Caco-2 (cell line): ENCODE measurements at regions not wholly inside any gene's neighbourhood (a gene's known extent, or its start where the extent isn't known, plus 50 kb on each side); places are given as distances from the start of the nearest gene placed in this dataset.

Experiments
- BruUV-seq: library from RNA; stranded (reverse); fragments of 400-500 nt; replicated peaks from 2 replicates; lab custom pipeline; 2021; lab: Mats Ljungman, UMichigan
- CTCF ChIA-PET: fragments of 300-600 bp; sonication (Branson Sonifier 250); formaldehyde crosslinking; loops from one replicate; lab custom pipeline; 2022; ENCODE audit warnings: antibody characterized with exemption; lab: Charles Lee
- POLR2A ChIA-PET: fragments of 300-600 bp; sonication (Branson Sonifier 250); formaldehyde crosslinking; loops from one replicate; lab custom pipeline; 2022; ENCODE audit warnings: antibody characterized with exemption; lab: Charles Lee
- DNase-seq, 2 experiments: peaks; one replicate each; pipeline versions ENCODE4 v3.0.0 to v3.0.0-alpha.2; 2020 to 2022
- H3K27me3 ChIP-seq: replicated peaks from 2 replicates; pipeline ENCODE4 v1.6.0; 2011; ENCODE audit warnings: low read length; ENCODE audit not compliant: control insufficient read depth, insufficient read depth
- H3K36me3 ChIP-seq: 2 replicates; pipeline ENCODE4 v1.5.1; 2011; ENCODE audit warnings: low read length; ENCODE audit not compliant: control insufficient read depth, insufficient read depth
- H3K4me1 ChIP-seq: fragments of 250-450 bp; sonication (Bioruptor Pico); 2 replicates; pipeline ENCODE4 v1.5.1; 2020; ENCODE audit warnings: mild to moderate bottlenecking
- H3K4me3 ChIP-seq: 2 replicates; pipeline ENCODE4 v1.5.1; 2011; ENCODE audit warnings: low read depth, mild to moderate bottlenecking, control low read depth, low read length
- H3K9me3 ChIP-seq: fragments of 250-450 bp; sonication (Bioruptor Pico); 2 replicates; pipeline ENCODE4 v1.5.1; 2020; ENCODE audit warnings: mild to moderate bottlenecking, moderate library complexity
- H3K27ac Mint-ChIP-seq: one replicate; pipeline ENCODE4 v1.8.0; 2022; ENCODE audit warnings: mixed read lengths; ENCODE audit not compliant: unreplicated experiment
- H3K27me3 Mint-ChIP-seq: one replicate; pipeline ENCODE4 v1.8.0; 2022; ENCODE audit warnings: mixed read lengths; ENCODE audit not compliant: insufficient read depth, unreplicated experiment
- H3K36me3 Mint-ChIP-seq: one replicate; pipeline ENCODE4 v1.8.0; 2022; ENCODE audit warnings: mild to moderate bottlenecking, mixed read lengths; ENCODE audit not compliant: insufficient read depth, unreplicated experiment
- H3K4me1 Mint-ChIP-seq: one replicate; pipeline ENCODE4 v1.8.0; 2022; ENCODE audit warnings: low read depth, mixed read lengths; ENCODE audit not compliant: unreplicated experiment
- H3K4me3 Mint-ChIP-seq: one replicate; pipeline ENCODE4 v1.8.0; 2022; ENCODE audit warnings: mild to moderate bottlenecking, moderate library complexity, mixed read lengths; ENCODE audit not compliant: unreplicated experiment
- H3K9me3 Mint-ChIP-seq: one replicate; pipeline ENCODE4 v1.8.0; 2022; ENCODE audit warnings: mixed read lengths; ENCODE audit not compliant: unreplicated experiment
- intact Hi-C: fragments of 100-400 bp; cut with micrococcal nuclease; formaldehyde crosslinking; loops from one replicate; pipeline ENCODE4 v1.10.0; 2022; ENCODE audit not compliant: unreplicated experiment
- TF ChIP-seq, protein P1 (sequence below), 2 experiments: fragments of 200-600 bp in 1 of 2; IDR thresholded peaks; 1 replicate in 1 of 2; 2 replicates in 1 of 2; pipeline versions ENCODE4 v1.5.1 to v1.8.0; 2011 to 2022; ENCODE audit warnings: antibody characterized with exemption in 1 of 2, control low read depth in 1 of 2, inconsistent platforms in 1 of 2, low read depth in 1 of 2, low read length in 1 of 2, mild to moderate bottlenecking in 1 of 2, moderate library complexity in 1 of 2; ENCODE audit not compliant: insufficient read depth in 1 of 2, severe bottlenecking in 1 of 2, unreplicated experiment in 1 of 2

DNA sequence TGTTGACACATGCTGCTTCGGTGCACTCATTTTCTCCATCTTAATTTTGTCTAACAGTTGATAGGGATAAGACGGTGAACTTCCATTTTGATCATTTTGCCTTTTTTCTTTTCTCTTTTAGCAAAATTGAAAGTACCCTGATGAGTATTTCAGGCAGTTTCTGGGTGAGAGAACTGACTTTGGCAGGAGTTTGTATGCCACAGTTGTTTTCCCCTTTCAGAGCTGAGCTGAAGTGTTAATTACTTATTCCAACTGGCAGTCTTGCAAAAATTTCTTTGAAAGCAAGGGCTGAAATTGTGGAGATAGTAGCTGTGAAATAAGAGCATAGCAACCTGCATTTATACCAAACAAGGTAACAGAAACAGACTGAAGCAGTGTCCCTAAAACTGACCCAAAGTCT, 180.2 kb downstream of the SLITRK5 start:
- intact Hi-C loops: no loop called here
- Histone ChIP-seq H3K36me3 (no peaks in the 10 kb centered on the region), H3K4me3 (no peak overlapping the region), H3K27me3 (no peaks in the 10 kb centered on the region), H3K4me1 (no peaks in the 10 kb centered on the region), H3K9me3 (no peaks in the 10 kb centered on the region)
- DNase-seq: no peak
- TF ChIP-seq, protein P1, sequence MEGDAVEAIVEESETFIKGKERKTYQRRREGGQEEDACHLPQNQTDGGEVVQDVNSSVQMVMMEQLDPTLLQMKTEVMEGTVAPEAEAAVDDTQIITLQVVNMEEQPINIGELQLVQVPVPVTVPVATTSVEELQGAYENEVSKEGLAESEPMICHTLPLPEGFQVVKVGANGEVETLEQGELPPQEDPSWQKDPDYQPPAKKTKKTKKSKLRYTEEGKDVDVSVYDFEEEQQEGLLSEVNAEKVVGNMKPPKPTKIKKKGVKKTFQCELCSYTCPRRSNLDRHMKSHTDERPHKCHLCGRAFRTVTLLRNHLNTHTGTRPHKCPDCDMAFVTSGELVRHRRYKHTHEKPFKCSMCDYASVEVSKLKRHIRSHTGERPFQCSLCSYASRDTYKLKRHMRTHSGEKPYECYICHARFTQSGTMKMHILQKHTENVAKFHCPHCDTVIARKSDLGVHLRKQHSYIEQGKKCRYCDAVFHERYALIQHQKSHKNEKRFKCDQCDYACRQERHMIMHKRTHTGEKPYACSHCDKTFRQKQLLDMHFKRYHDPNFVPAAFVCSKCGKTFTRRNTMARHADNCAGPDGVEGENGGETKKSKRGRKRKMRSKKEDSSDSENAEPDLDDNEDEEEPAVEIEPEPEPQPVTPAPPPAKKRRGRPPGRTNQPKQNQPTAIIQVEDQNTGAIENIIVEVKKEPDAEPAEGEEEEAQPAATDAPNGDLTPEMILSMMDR (IDR thresholded peaks at IDR 0.05; ENCODE audit: insufficient read depth in 1 of 2, low read depth in 1 of 2, low read length in 1 of 2, severe bottlenecking in 1 of 2, unreplicated experiment in 1 of 2): no peak
- no peak overlapping the region for H3K4me3 Mint-ChIP-seq
- BruUV-seq: no TSS peak
- H3K4me1 Mint-ChIP-seq: no peaks in the 10 kb centered on the region
- H3K27ac Mint-ChIP-seq: no peak overlapping the region
- ChIA-PET POLR2A (no interaction called here), CTCF (no interaction called here)
- H3K9me3 Mint-ChIP-seq: no peaks in the 10 kb centered on the region
- H3K36me3 Mint-ChIP-seq: no peaks in the 10 kb centered on the region
- no peaks in the 10 kb centered on the region for H3K27me3 Mint-ChIP-seq

DNA sequence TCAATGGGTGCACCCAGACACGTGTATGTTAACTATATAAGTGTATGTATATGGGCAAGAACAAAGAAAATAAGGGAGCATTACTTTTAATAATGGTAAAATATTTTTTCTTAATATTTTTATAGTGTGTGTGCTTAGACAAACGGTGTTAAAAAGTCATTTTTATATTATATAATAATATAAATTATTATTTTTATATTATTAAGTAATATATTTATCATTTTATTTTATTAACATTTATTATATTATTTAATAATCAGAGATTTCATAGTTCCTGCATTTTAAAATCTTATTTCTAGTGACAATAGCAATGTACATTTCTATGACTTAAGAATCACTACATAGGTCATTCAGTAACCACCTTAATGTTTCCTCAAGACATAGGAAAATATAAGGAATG, 184.4 kb downstream of the SLITRK5 start:
- Mint-ChIP-seq H3K27ac (no peak overlapping the region), H3K4me3 (no peak overlapping the region), H3K4me1 (no peaks in the 10 kb centered on the region), H3K9me3 (no peaks in the 10 kb centered on the region), H3K36me3 (no peaks in the 10 kb centered on the region), H3K27me3 (no peaks in the 10 kb centered on the region)
- no peak for DNase-seq
- TF ChIP-seq, protein P1 (IDR thresholded peaks at IDR 0.05; ENCODE audit: insufficient read depth in 1 of 2, low read depth in 1 of 2, low read length in 1 of 2, severe bottlenecking in 1 of 2, unreplicated experiment in 1 of 2): no peak
- intact Hi-C loops: no loop called here
- Histone ChIP-seq H3K27me3 (no peaks in the 10 kb centered on the region), H3K9me3 (no peaks in the 10 kb centered on the region), H3K36me3 (no peaks in the 10 kb centered on the region), H3K4me3 (no peak overlapping the region), H3K4me1 (no peaks in the 10 kb centered on the region)
- CTCF ChIA-PET: no interaction called here
- no TSS peak for BruUV-seq
- POLR2A ChIA-PET: no interaction called here

DNA sequence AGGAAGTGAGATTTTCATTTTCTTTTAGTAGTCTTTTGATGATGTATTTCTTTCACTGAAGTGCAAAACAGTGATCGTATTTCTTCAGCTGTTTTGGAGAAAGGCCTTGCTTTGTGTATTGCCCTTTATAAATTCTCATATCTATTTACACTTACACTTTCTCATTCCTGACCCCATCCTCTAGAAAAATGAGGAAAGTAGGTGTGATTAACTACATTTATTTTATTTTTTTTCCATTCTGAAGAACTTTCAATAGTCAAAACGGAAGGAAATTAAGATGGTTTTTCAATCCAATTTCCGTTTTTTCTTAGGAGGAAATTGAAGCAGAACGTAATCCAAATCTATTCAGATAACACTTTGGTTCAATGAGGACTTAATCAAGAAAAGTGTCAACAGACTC, 188.1 kb downstream of the SLITRK5 start:
- ChIA-PET CTCF (no interaction called here), POLR2A (no interaction called here)
- Mint-ChIP-seq H3K27me3 (no peaks in the 10 kb centered on the region), H3K27ac (no peak overlapping the region), H3K9me3 (no peaks in the 10 kb centered on the region), H3K4me1 (no peaks in the 10 kb centered on the region), H3K36me3 (no peaks in the 10 kb centered on the region), H3K4me3 (no peak overlapping the region)
- no peak for DNase-seq
- no peaks in the 10 kb centered on the region for H3K4me1 ChIP-seq
- no peaks in the 10 kb centered on the region for H3K36me3 ChIP-seq
- no peaks in the 10 kb centered on the region for H3K9me3 ChIP-seq
- TF ChIP-seq, protein P1 (IDR thresholded peaks at IDR 0.05; ENCODE audit: insufficient read depth in 1 of 2, low read depth in 1 of 2, low read length in 1 of 2, severe bottlenecking in 1 of 2, unreplicated experiment in 1 of 2): no peak
- intact Hi-C loops: no loop called here
- no peaks in the 10 kb centered on the region for H3K27me3 ChIP-seq
- BruUV-seq: no TSS peak
- H3K4me3 ChIP-seq: no peak overlapping the region
